Neural cell (in vitro differentiated cells): ENCODE measurements at regions not wholly inside any gene's neighbourhood (a gene's known extent, or its start where the extent isn't known, plus 50 kb on each side); places are given as distances from the start of the nearest gene placed in this dataset.

Source experiments
- H2AFZ ChIP-seq: fragments of 200-600, 300-800 bp; sonication (generic), shearing (Covaris generic); 2 replicates; pipeline ENCODE4 v1.6.0; 2014; ENCODE audit warnings: low read depth, mild to moderate bottlenecking, antibody characterized with exemption, low read length, moderate library complexity
- H3F3A ChIP-seq: fragments of 200-600 bp; shearing (Covaris generic); 2 replicates; pipeline ENCODE4 v1.6.1; 2016; ENCODE audit warnings: mild to moderate bottlenecking, moderate library complexity, mixed read lengths, antibody characterized with exemption, low read length; ENCODE audit not compliant: insufficient read depth, poor library complexity, severe bottlenecking
- H3K27ac ChIP-seq: fragments of 200-600, 300-800 bp; sonication (generic), shearing (Covaris generic); 2 replicates; pipeline ENCODE4 v1.5.1; 2014; ENCODE audit warnings: mild to moderate bottlenecking, low read length, moderate library complexity
- H3K27me3 ChIP-seq: fragments of 300-800, 200-600 bp; sonication (generic), shearing (Covaris generic); 2 replicates; pipeline ENCODE4 v1.6.0; 2014; ENCODE audit warnings: mild to moderate bottlenecking, low read depth, low read length, moderate library complexity; ENCODE audit not compliant: insufficient read depth
- H3K36me3 ChIP-seq: fragments of 300-800, 200-600 bp; sonication (generic), shearing (Covaris generic); 2 replicates; pipeline ENCODE4 v1.5.1; 2014; ENCODE audit warnings: mild to moderate bottlenecking, antibody characterized with exemption, low read length, moderate library complexity; ENCODE audit not compliant: insufficient read depth
- H3K4me2 ChIP-seq: fragments of 300-800, 200-600 bp; sonication (generic), shearing (Covaris generic); 2 replicates; pipeline ENCODE4 v1.6.0; 2014; ENCODE audit warnings: mild to moderate bottlenecking, low read length
- H3K4me3 ChIP-seq: fragments of 300-800, 200-600 bp; sonication (generic), shearing (Covaris generic); 2 replicates; pipeline ENCODE4 v1.5.1; 2014; ENCODE audit warnings: mild to moderate bottlenecking, low read length, moderate library complexity
- H3K79me2 ChIP-seq: fragments of 200-600 bp; shearing (Covaris generic); replicated peaks from 2 replicates; pipeline ENCODE4 v1.6.0; 2014; ENCODE audit warnings: mild to moderate bottlenecking, low read length, moderate library complexity; ENCODE audit not compliant: insufficient read depth
- H3K9ac ChIP-seq: fragments of 300-800, 200-600 bp; sonication (generic), shearing (Covaris generic); 2 replicates; pipeline ENCODE4 v1.6.1; 2016; ENCODE audit warnings: mild to moderate bottlenecking, low read length, mixed read lengths
- H3K9me2 ChIP-seq: fragments of 200-600 bp; shearing (Covaris generic); 2 replicates; pipeline ENCODE4 v1.6.1; 2016; ENCODE audit warnings: mild to moderate bottlenecking, low read length, mixed read lengths; ENCODE audit not compliant: insufficient read depth
- H3K9me3 ChIP-seq: fragments of 200-600, 300-800 bp; sonication (generic), shearing (Covaris generic); 2 replicates; pipeline ENCODE4 v1.6.1; 2016; ENCODE audit warnings: mild to moderate bottlenecking, mixed run types, low read length, moderate library complexity, mixed read lengths
- H4K20me1 ChIP-seq: fragments of 200-600 bp; shearing (Covaris generic); 2 replicates; pipeline ENCODE4 v1.6.1; 2016; ENCODE audit warnings: mild to moderate bottlenecking, mixed run types; ENCODE audit not compliant: insufficient read depth
- CTCF ChIP-seq: fragments of 450-650 bp; IDR thresholded peaks from 2 replicates; pipeline ENCODE4 v1.5.1; 2014; ENCODE audit warnings: antibody characterized with exemption, mild to moderate bottlenecking, moderate library complexity; ENCODE audit not compliant: poor library complexity, severe bottlenecking
- EP300 ChIP-seq: fragments of 450-650 bp; conservative IDR thresholded peaks from 2 replicates; pipeline ENCODE4 v1.6.1; 2014; ENCODE audit warnings: antibody characterized with exemption, mild to moderate bottlenecking, moderate library complexity; ENCODE audit not compliant: poor library complexity, severe bottlenecking
- EZH2 ChIP-seq: fragments of 200-600, 300-800 bp; shearing (Covaris generic), sonication (generic); IDR thresholded peaks from 2 replicates; pipeline ENCODE4 v1.6.1; 2014; ENCODE audit warnings: antibody characterized with exemption, low read length, borderline replicate concordance, mild to moderate bottlenecking; ENCODE audit not compliant: insufficient read depth, poor library complexity, severe bottlenecking
- MXI1 ChIP-seq: fragments of 450-650 bp; conservative IDR thresholded peaks from 2 replicates; pipeline ENCODE4 v1.6.1; 2014; ENCODE audit warnings: antibody characterized with exemption, mild to moderate bottlenecking; ENCODE audit not compliant: poor library complexity, severe bottlenecking
- POLR2AphosphoS5 ChIP-seq: IDR thresholded peaks from 2 replicates; pipeline ENCODE4 v1.6.1; 2012
- RAD21 ChIP-seq: fragments of 450-650 bp; conservative IDR thresholded peaks from 2 replicates; pipeline ENCODE4 v1.6.1; 2014; ENCODE audit warnings: antibody characterized with exemption, mild to moderate bottlenecking, moderate library complexity
- REST ChIP-seq: IDR thresholded peaks from 2 replicates; pipeline ENCODE4 v1.6.1; 2012; ENCODE audit warnings: borderline replicate concordance
- SMC3 ChIP-seq: fragments of 450-650 bp; conservative IDR thresholded peaks from 2 replicates; pipeline ENCODE4 v1.6.1; 2014; ENCODE audit warnings: antibody characterized with exemption, mild to moderate bottlenecking, moderate library complexity; ENCODE audit not compliant: poor library complexity
- TAF1 ChIP-seq: IDR thresholded peaks from 2 replicates; pipeline ENCODE4 v1.6.1; 2012; ENCODE audit warnings: low read depth

- Histone ChIP-seq H3K27ac (no peak overlapping the region), H2AFZ (no peak overlapping the region), H4K20me1 (no peaks in the 10 kb centered on the region), H3K4me3 (no peak overlapping the region), H3K4me2 (no peak overlapping the region), H3K9me3 (no peaks in the 10 kb centered on the region), H3K27me3 (no peaks in the 10 kb centered on the region), H3K36me3 (no peaks in the 10 kb centered on the region), H3K9ac (no peak overlapping the region), H3K79me2 (no peaks in the 10 kb centered on the region), H3K9me2 (no peaks in the 10 kb centered on the region), H3F3A (no peaks in the 10 kb centered on the region)
- TF ChIP-seq POLR2AphosphoS5: no peak
- no peak for TF ChIP-seq TAF1
- no peak for TF ChIP-seq CTCF
- no peak for TF ChIP-seq EZH2
- no peak for TF ChIP-seq EP300
- no peak for TF ChIP-seq RAD21
- no peak for TF ChIP-seq SMC3
- no peak for TF ChIP-seq REST
- no peak for TF ChIP-seq MXI1
Measured at GRCh38 chr9:13992138-13993088, 321.5 kb downstream of the NFIB start.

GRCh38 chr9:13991395-13991794 is 322.5 kb downstream of the NFIB start:
- Histone ChIP-seq H3F3A (no peaks in the 10 kb centered on the region), H3K27me3 (no peaks in the 10 kb centered on the region), H3K36me3 (no peaks in the 10 kb centered on the region), H4K20me1 (no peaks in the 10 kb centered on the region), H3K79me2 (no peaks in the 10 kb centered on the region), H3K9ac (no peak overlapping the region), H3K4me3 (no peak overlapping the region), H2AFZ (no peak overlapping the region), H3K9me3 (no peaks in the 10 kb centered on the region), H3K4me2 (no peak overlapping the region), H3K27ac (no peak overlapping the region), H3K9me2 (no peaks in the 10 kb centered on the region)
- TF ChIP-seq EP300 (no peak), SMC3 (no peak), TAF1 (no peak), REST (no peak), CTCF (no peak), EZH2 (no peak), RAD21 (no peak), POLR2AphosphoS5 (no peak), MXI1 (no peak)
